Stromal cell of bone marrow (primary cell): ENCODE measurements at regions not wholly inside any gene's neighbourhood (a gene's known extent, or its start where the extent isn't known, plus 50 kb on each side); places are given as distances from the start of the nearest gene placed in this dataset.
"Not testable (repeated sequence)": the region's sequence is repeated elsewhere in the genome, so short reads cannot be mapped to it uniquely, and the experiment has no call there.

ENCODE experiments used
- DNase-seq: peaks from one replicate; pipeline ENCODE4 v3.0.0-alpha.2; 2012; ENCODE audit warnings: low read depth

- no peak for DNase-seq
These were observed 522.0 kb upstream of the KLHL1 start for GRCh38 chr13:70630247-70630646.

DNA sequence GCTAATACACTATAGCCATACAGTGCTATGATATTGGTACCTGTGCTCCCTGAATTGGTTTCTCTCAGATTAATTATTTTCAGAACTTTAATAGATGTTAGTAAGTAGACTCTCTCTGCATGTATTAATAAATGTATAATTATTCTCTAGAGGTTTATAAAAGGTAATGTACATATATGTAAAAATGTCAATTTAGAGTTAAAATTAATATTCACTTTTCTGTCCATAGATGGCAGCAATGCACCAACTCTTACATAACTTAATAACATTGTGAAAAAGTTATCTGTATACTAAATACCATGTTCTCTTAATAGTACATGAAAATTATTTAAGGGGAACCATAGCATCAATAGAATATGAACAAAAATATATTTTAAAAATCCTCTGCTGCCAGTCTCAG is 515.0 kb upstream of the KLHL1 start:
- no peak for DNase-seq

GRCh38 chr13:70622796-70623195 is 514.5 kb upstream of the KLHL1 start:
- DNase-seq = no peak

DNA sequence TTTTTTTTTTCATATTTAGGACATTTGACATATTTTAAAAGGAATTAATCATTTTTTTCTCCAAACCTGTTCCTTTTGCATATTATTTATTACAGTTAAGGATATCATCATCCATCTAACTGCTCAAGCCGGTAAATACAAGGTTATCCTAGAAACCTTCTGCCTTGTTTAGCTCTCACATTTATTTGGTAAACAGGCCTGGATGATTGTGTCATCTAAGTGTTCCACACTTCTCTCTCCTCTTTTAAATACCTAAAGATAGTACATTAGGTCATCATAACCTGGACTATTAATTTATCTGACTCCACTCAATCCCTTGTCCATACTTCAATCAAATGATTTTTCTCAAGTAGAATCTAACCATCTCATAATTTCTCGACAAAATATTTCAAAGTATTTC is 511.7 kb upstream of the KLHL1 start:
- DNase-seq = no peak

DNA sequence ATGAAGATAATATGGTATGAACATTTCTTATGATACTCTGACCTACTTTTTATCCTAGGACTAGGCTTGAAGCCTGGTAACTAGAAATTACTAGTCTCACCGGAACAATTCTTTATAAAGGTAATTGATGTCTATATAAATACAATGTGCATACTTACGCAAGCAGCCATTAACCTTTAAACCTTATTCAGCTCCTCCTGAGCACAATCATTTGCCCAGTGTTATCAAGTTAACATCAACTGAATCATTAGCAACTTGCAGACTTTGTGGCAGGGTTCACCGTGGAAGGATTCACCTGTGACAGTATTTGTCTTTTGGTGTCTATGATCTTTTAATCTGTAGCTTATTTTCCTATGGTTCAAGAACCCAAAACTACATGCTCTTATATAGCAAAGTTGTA is 508.6 kb upstream of the KLHL1 start:
- DNase-seq = no peak

DNA sequence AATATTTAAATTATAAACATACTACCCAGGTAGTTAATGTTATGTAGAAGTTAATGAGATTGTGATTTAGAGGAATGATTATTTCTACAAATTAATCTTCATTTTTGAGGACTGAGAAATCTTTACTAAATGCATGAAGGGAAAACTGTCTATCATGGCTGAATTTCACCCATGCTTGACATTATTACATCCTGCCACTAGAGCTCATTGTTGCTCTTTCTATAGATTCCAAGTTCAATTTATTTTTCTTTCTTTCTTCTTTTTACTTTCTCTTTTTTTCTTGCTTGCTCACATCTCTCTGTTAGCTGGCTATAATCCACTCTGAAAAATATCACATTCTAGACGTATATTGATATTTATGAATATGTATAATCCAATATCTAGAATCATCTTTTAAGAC is 505.0 kb upstream of the KLHL1 start:
- no peak for DNase-seq

DNA sequence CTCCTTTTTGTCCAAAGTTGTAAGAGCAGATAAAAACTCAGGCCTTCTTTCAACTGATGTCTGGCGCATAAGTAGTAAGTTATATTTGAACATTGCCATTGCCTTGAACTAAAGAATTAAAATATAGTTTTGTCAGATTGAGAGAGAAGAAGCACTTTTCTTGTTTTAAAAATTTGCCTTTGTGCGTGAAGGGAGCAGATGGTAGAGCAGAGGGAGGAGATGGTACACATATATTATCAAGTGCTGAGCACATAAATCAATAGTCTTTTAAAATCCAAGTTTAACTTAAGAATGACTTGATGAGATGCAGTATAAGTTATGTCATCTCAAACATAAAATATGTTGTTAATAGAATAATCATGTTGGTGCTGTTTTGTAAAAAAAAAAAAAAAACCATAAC is 504.6 kb upstream of the KLHL1 start:
- DNase-seq = no peak

DNA sequence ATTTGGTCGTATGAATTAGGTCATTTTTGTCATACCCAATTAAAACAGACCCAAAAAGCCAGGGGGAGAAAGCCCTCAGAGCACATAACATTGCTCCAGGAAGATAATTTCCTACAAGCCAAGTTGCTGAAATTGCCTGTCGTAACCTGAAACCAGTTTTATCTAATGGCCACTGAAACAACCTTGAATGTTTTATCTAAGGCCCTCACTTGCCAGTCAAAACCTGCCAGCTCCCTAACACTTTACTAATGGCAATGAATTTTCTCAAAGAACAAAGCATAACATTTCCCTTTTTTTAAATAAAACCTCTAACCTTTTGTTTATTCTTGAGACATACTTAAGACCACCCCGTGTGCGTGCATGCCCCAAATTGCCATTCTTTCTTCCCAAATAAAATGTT is 496.2 kb upstream of the KLHL1 start:
- no peak for DNase-seq

DNA sequence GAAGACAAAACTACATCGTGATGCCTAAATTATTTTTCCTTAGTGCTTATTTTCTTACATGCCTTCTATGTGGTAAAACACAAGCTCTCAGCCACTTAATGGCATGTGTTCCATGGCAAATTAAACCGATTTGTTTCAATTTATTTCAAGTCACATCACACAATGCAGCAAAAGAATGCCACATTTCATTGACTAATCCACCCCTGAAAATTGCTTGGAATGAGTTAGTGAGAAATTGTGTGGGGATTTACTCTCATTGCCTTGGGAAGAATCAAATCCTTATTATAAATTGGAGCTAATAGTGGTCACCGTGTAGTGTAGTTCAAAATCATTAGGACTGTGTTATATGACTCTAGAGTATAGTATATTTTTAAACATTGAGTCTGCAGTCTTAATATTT is 485.5 kb upstream of the KLHL1 start:
- no peak for DNase-seq

DNA sequence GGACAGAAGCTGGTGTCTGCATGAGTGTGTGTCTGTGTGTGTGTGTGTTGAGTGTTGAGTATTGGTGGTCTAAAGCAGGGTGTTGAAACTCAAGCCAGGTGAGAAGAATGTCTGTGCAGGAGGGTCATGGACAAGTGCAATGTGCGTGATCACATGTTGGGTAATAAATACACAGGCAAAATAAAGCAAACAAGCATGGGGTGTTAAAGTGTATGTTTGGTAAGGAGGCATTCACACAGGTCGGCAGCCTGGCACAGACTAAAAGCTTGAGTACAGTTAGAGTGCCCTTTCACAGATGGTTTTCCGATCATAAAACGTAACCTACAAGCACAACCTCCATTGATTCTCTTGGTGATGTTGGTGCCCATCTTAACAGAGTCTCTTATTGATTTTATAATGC is 476.9 kb upstream of the KLHL1 start:
- no peak for DNase-seq

GRCh38 chr13:70580825-70581224 is 472.6 kb upstream of the KLHL1 start:
- no peak for DNase-seq

GRCh38 chr13:70579941-70580340 is 471.7 kb upstream of the KLHL1 start:
- DNase-seq = no peak

- DNase-seq = no peak
These were observed 463.0 kb upstream of the KLHL1 start for GRCh38 chr13:70571221-70571620.

GRCh38 chr13:70568571-70568970 is 460.3 kb upstream of the KLHL1 start:
- peak; percentile 11 for DNase-seq

GRCh38 chr13:70544706-70545105 is 436.5 kb upstream of the KLHL1 start:
- no peak for DNase-seq

DNA sequence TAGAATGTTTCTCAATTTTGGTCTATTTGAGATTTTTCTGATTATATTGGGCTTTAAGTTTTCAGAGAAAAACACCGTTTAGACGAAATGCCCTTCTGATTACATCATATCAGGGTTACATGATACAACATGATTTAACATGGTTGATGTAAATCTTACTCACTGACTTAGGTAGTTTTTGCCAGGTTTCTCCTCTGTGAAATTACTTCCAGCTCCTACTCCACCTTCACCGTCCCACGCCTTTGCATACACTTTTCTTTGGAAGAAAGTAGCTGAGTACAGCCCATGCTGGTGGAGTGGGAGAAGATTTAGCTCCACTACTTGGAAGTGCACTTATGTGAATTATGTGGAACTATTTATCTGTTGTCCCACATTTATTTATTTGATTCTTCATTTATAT is 433.2 kb upstream of the KLHL1 start:
- no peak for DNase-seq

- DNase-seq = no peak
These were observed 426.2 kb upstream of the KLHL1 start for GRCh38 chr13:70534466-70534865.

DNA sequence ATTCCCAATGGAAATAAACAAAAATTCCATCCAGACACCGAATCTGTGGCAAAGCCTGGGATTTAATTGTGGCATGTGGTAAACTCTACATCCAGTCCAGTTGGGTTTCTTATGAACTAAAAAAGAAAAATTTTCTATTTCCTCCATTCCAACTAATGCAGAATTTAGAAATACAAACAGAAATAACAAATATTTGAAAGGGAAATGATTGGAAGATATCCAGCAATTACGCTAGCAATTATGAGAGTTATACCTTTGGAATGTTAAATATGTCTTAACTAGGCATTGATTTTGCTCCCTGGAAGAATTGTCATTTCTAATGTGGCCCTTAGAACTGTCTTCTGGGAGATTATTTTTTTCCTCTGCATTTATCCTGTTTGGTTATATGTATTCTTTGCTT is 421.4 kb upstream of the KLHL1 start:
- DNase-seq = no peak

- no peak for DNase-seq
These were observed 419.3 kb upstream of the KLHL1 start for GRCh38 chr13:70527599-70527998.

- DNase-seq = no peak
These were observed 415.4 kb upstream of the KLHL1 start for GRCh38 chr13:70523622-70524021.

GRCh38 chr13:70520275-70521036 is 412.2 kb upstream of the KLHL1 start:
- no peak for DNase-seq

DNA sequence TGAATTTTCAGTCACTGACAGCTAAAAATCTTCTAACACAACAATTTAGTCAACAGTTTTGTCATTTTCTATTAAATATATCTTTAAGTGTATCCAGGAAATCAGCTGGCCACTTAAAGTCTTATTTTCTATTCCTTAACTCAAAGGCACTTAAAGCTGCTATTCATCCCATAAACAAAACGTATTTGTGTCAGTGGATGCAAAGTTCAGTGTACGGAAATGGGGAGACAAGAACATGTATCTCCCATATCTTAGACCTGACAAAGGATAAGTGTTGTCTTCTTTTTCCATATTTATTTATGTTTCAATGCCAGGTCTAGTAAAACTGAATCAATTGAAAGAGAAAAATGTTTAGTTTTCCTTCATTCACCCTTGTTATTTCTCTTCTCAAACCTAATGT is 409.8 kb upstream of the KLHL1 start:
- DNase-seq = no peak

- no peak for DNase-seq
These were observed 408.0 kb upstream of the KLHL1 start for GRCh38 chr13:70516226-70516625.

- not testable (repeated sequence) for DNase-seq
These were observed 403.7 kb upstream of the KLHL1 start for GRCh38 chr13:70511861-70512417.
